HL-60 (cell line): ENCODE measurements at regions not wholly inside any gene's neighbourhood (a gene's known extent, or its start where the extent isn't known, plus 50 kb on each side); places are given as distances from the start of the nearest gene placed in this dataset.

Experiments used
- CTCF ChIP-seq: IDR thresholded peaks from one replicate; pipeline ENCODE4 v1.5.1; 2011; ENCODE audit warnings: low read length, control low read depth, inconsistent platforms; ENCODE audit not compliant: insufficient read depth
- GABPA ChIP-seq: IDR thresholded peaks from 2 replicates; pipeline ENCODE4 v1.6.1; 2012; ENCODE audit warnings: low read depth
- POLR2AphosphoS5 ChIP-seq: IDR thresholded peaks from 2 replicates; pipeline ENCODE4 v1.6.1; 2012; ENCODE audit warnings: low read depth

- TF ChIP-seq CTCF (no peak), POLR2AphosphoS5 (no peak), GABPA (no peak)
These were observed 94.3 kb downstream of the CT47B1 start for GRCh38 chrX:120781403-120781802.
